Omental fat pad (tissue), 3 donors: ENCODE measurements at regions not wholly inside any gene's neighbourhood (a gene's known extent, or its start where the extent isn't known, plus 50 kb on each side); places are given as distances from the start of the nearest gene placed in this dataset.

Experiments
- ATAC-seq: fragments of 150-250 bp; one replicate; pipeline ENCODE4 v1.9.1; 2016; ENCODE audit warnings: mild to moderate bottlenecking, moderate library complexity; ENCODE audit not compliant: low FRiP score
- DNase-seq: peaks from one replicate; pipeline ENCODE4 v3.0.0-alpha.2; 2019; ENCODE audit warnings: low spot score
- TF ChIP-seq, protein P1 (sequence below), 3 donors: fragments of 450-650 bp; IDR thresholded peaks; one replicate each; pipeline ENCODE4 v1.5.1; 2016 to 2017; ENCODE audit warnings: antibody characterized with exemption in 3 of 3, mild to moderate bottlenecking in 3 of 3, moderate library complexity in 2 of 3

GRCh38 chr1:194537521-194537920 is 1351.1 kb upstream of the B3GALT2 start:
- DNase-seq, result no peak
- no peak for ATAC-seq
- TF ChIP-seq, protein P1, sequence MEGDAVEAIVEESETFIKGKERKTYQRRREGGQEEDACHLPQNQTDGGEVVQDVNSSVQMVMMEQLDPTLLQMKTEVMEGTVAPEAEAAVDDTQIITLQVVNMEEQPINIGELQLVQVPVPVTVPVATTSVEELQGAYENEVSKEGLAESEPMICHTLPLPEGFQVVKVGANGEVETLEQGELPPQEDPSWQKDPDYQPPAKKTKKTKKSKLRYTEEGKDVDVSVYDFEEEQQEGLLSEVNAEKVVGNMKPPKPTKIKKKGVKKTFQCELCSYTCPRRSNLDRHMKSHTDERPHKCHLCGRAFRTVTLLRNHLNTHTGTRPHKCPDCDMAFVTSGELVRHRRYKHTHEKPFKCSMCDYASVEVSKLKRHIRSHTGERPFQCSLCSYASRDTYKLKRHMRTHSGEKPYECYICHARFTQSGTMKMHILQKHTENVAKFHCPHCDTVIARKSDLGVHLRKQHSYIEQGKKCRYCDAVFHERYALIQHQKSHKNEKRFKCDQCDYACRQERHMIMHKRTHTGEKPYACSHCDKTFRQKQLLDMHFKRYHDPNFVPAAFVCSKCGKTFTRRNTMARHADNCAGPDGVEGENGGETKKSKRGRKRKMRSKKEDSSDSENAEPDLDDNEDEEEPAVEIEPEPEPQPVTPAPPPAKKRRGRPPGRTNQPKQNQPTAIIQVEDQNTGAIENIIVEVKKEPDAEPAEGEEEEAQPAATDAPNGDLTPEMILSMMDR (IDR thresholded peaks at IDR 0.05), result no peak

DNA sequence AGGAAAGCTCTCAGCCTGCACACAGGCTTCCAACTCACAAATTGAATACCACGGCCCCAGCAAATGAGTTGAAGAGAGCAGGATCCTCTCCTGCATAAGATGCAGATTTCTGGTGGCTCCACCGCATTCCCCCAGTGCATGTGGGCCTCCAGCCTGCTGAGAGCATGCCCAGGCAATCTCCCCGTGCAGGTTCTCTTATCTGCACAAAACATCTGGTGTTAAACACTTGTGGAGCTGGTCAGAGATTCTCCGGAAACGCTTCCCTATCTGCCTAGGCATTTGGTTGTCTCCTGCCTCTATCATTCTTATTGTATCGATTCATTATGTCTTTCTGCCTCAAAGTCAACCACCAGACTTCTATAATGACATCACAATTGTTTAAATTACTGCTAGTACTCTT is 1349.0 kb upstream of the B3GALT2 start:
- DNase-seq, result no peak
- TF ChIP-seq, protein P1 (IDR thresholded peaks at IDR 0.05), result no peak
- ATAC-seq, result no peak

- TF ChIP-seq, protein P1 (IDR thresholded peaks at IDR 0.05), result no peak
- ATAC-seq (no peak), DNase-seq (no peak)
These were observed 1348.4 kb upstream of the B3GALT2 start for GRCh38 chr1:194534784-194535183.

GRCh38 chr1:194533641-194534040 is 1347.2 kb upstream of the B3GALT2 start:
- ATAC-seq (no peak), DNase-seq (no peak)
- TF ChIP-seq, protein P1 (IDR thresholded peaks at IDR 0.05), result no peak

- ATAC-seq (no peak), DNase-seq (no peak)
- TF ChIP-seq, protein P1 (IDR thresholded peaks at IDR 0.05), result no peak
These were observed 1331.2 kb upstream of the B3GALT2 start for GRCh38 chr1:194517567-194517966.

GRCh38 chr1:194515916-194516315 is 1329.5 kb upstream of the B3GALT2 start:
- TF ChIP-seq, protein P1 (IDR thresholded peaks at IDR 0.05), result no peak
- ATAC-seq (no peak), DNase-seq (no peak)

DNA sequence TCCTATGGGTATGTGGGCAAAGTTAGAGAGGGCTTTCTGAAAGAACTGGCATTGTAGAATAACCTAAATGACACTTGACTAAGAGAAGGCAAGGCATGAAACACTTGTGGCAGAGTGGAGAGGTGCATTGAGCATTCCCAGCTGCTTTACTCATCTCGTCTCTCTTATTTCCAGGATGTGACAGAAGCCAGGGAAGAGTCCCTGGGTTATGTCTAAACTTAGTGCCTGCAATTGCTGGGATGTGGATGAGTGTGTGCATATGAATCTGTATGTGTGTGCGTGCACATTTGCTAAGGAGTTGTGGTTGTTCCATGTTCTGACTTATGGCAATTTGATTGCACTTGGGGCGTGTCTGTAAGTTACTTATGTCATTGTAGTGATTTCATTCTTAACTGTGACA is 1326.5 kb upstream of the B3GALT2 start:
- DNase-seq (no peak), ATAC-seq (no peak)
- TF ChIP-seq, protein P1 (IDR thresholded peaks at IDR 0.05), result no peak
